ENCODE measurements at regions not wholly inside any gene's neighbourhood (a gene's known extent, or its start where the extent isn't known, plus 50 kb on each side); places are given as distances from the start of the nearest gene placed in this dataset.

- TF ChIP-seq JUND (IDR thresholded peaks at IDR 0.05), result no peak
- TF ChIP-seq MAX (IDR thresholded peaks at IDR 0.05; ENCODE audit: low read depth), result no peak
- TF ChIP-seq USF1 (IDR thresholded peaks at IDR 0.05; ENCODE audit: borderline replicate concordance, low read depth), result no peak
- no peak for TF ChIP-seq RFX5 (IDR thresholded peaks at IDR 0.05; ENCODE audit: low read length)
- TF ChIP-seq, protein P1, sequence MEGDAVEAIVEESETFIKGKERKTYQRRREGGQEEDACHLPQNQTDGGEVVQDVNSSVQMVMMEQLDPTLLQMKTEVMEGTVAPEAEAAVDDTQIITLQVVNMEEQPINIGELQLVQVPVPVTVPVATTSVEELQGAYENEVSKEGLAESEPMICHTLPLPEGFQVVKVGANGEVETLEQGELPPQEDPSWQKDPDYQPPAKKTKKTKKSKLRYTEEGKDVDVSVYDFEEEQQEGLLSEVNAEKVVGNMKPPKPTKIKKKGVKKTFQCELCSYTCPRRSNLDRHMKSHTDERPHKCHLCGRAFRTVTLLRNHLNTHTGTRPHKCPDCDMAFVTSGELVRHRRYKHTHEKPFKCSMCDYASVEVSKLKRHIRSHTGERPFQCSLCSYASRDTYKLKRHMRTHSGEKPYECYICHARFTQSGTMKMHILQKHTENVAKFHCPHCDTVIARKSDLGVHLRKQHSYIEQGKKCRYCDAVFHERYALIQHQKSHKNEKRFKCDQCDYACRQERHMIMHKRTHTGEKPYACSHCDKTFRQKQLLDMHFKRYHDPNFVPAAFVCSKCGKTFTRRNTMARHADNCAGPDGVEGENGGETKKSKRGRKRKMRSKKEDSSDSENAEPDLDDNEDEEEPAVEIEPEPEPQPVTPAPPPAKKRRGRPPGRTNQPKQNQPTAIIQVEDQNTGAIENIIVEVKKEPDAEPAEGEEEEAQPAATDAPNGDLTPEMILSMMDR (IDR thresholded peaks at IDR 0.05), result no peak
- no peak for TF ChIP-seq YY1 (IDR thresholded peaks at IDR 0.05; ENCODE audit: low read depth)
- TF ChIP-seq EZH2phosphoT487 (IDR thresholded peaks at IDR 0.05; ENCODE audit: borderline replicate concordance, low read depth), result no peak
- no peak for TF ChIP-seq REST (IDR thresholded peaks at IDR 0.05; ENCODE audit: low read depth, low read length)
- TF ChIP-seq RAD21 (IDR thresholded peaks at IDR 0.05; ENCODE audit: low read length), result no peak
- no peak for TF ChIP-seq RXRA (IDR thresholded peaks at IDR 0.05; ENCODE audit: borderline replicate concordance, low read depth)
- TF ChIP-seq POLR2AphosphoS5 (IDR thresholded peaks at IDR 0.05; ENCODE audit: low read depth, low read length), result no peak
- no peak for TF ChIP-seq TAF1 (IDR thresholded peaks at IDR 0.05; ENCODE audit: borderline replicate concordance, low read depth, low read length)
- no peak for TF ChIP-seq SIN3A (IDR thresholded peaks at IDR 0.05; ENCODE audit: borderline replicate concordance, low read depth, low read length)
Observed at GRCh38 chr21:33162436-33162951, 67.2 kb upstream of the IFNAR2 start.
